ENCODE measurements at regions not wholly inside any gene's neighbourhood (a gene's known extent, or its start where the extent isn't known, plus 50 kb on each side); places are given as distances from the start of the nearest gene placed in this dataset.

GRCh38 chr7:24466168-24466768 lies 107.0 kb upstream of the PALS2 start:
- TF ChIP-seq CTCF (IDR thresholded peaks at IDR 0.05) (no peak), POLR2A (IDR thresholded peaks at IDR 0.05) (no peak)

Data from thyroid gland (tissue), 4 donors.